ENCODE measurements at regions not wholly inside any gene's neighbourhood (a gene's known extent, or its start where the extent isn't known, plus 50 kb on each side); places are given as distances from the start of the nearest gene placed in this dataset.
A peak's percentile ranks its signal among the peaks of the same experiment; 100 is the strongest.

DNA sequence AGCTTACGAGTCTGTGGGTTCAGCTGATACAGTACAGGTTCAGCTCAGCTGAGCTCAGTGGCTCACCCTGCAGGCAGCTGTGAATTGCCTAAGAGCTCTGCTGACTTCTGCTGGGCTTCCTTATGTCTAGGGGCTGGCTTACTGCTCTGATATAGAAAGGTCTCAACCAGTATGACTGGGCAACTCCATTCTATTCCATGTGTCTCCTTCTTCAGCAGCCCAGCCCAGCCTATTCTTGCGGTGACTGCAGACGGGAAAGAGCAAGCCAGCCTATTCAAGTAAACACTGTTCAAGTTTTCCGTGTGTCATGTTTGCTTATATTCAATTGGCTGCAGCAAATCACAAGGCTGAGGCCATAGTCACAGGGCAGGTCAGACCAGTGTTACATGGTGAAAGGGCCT, 615.4 kb upstream of the ZFP42 start (continued):
- TF ChIP-seq NFATC3 (CRISPR knock-in tag; IDR thresholded peaks at IDR 0.05) (no peak), STAG1 (CRISPR knock-in tag; IDR thresholded peaks at IDR 0.05) (peak; percentile 63), PCBP2 (optimal IDR thresholded peaks at IDR 0.05; ENCODE audit: low read depth, low read length, poor library complexity, severe bottlenecking) (no peak)
- TF ChIP-seq, protein P1, sequence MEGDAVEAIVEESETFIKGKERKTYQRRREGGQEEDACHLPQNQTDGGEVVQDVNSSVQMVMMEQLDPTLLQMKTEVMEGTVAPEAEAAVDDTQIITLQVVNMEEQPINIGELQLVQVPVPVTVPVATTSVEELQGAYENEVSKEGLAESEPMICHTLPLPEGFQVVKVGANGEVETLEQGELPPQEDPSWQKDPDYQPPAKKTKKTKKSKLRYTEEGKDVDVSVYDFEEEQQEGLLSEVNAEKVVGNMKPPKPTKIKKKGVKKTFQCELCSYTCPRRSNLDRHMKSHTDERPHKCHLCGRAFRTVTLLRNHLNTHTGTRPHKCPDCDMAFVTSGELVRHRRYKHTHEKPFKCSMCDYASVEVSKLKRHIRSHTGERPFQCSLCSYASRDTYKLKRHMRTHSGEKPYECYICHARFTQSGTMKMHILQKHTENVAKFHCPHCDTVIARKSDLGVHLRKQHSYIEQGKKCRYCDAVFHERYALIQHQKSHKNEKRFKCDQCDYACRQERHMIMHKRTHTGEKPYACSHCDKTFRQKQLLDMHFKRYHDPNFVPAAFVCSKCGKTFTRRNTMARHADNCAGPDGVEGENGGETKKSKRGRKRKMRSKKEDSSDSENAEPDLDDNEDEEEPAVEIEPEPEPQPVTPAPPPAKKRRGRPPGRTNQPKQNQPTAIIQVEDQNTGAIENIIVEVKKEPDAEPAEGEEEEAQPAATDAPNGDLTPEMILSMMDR (CRISPR knock-in tag; IDR thresholded peaks at IDR 0.05): peak; percentile 57

DNA sequence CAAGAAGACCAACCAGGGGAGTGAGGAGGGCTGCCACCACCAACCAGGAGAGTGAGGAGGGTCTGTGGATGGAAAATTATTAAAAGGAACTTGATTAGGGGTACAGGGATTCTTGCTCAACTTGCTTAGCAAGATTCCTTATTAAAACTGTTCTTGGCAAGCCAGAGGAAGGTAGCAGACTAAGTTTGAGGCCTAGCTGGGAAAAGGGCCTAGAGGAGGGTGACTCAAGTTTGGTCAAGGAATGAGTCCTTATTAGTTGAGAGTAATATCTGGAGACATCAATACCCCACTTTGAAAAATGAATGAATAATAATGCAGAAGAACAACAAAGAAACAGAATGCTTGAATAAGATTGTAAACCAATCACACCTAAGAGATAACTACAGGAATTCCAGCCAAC, 612.4 kb upstream of the ZFP42 start:
- ATAC-seq (no peak), DNase-seq (ENCODE audit: low spot score) (no peak), FAIRE-seq (no peak)
- Histone ChIP-seq H3K9ac (ENCODE audit: insufficient read depth, low read depth, low read length) (no peak overlapping the region), H3K9me3 (ENCODE audit: low read length) (no peaks in the 10 kb centered on the region), H3K27me3 (ENCODE audit: control insufficient read depth in 1 of 2, insufficient read depth in 2 of 2, low read length in 2 of 2) (no peaks in the 10 kb centered on the region; a peak in 1 of 5 replicates), H4K20me1 (ENCODE audit: insufficient read depth, low read length) (no peaks in the 10 kb centered on the region), H3K4me3 (replicated peaks in 1 of 3; ENCODE audit: insufficient read depth in 1 of 3, low read depth in 2 of 3, low read length in 3 of 3) (no peak overlapping the region), H3K36me3 (replicated peaks in 1 of 2; ENCODE audit: control insufficient read depth in 1 of 2, insufficient read depth in 2 of 2, low read length in 2 of 2) (no peaks in the 10 kb centered on the region), H2AFZ (ENCODE audit: low read length) (no peak overlapping the region), H3K79me2 (ENCODE audit: insufficient read depth, low read length) (no peaks in the 10 kb centered on the region), H3K27ac (ENCODE audit: extremely low read length, insufficient read depth, low read length) (no peak overlapping the region), H3K4me2 (ENCODE audit: low read depth, low read length) (no peak overlapping the region), H3K4me1 (ENCODE audit: insufficient read depth, low read length) (no peaks in the 10 kb centered on the region)
- in situ Hi-C loops (cut with HindIII; ENCODE audit: extremely low pct_ligation_motif_present, low pct_unique_long_range_greater_than_20kb): no loop called here
- no TSS peak for BruUV-seq (replicated peaks)
- ChIA-PET CTCF (ENCODE audit: low intra/inter-chr PET ratio, low total read pairs) (no interaction called here), POLR2A (no interaction called here)
- intact Hi-C loops (cut with micrococcal nuclease; ENCODE audit: unreplicated experiment): loop anchor here (10.0 kb wide), 1 partner anchor 658 kb away; the partner anchor contains the start of gene FAT1
- no peak for TF ChIP-seq ZNF558 (CRISPR knock-in tag; IDR thresholded peaks at IDR 0.05; ENCODE audit: borderline replicate concordance)
- no peak for TF ChIP-seq NAIF1 (CRISPR knock-in tag; IDR thresholded peaks at IDR 0.05; ENCODE audit: borderline replicate concordance)
